HT1080 (cell line): ENCODE measurements at regions not wholly inside any gene's neighbourhood (a gene's known extent, or its start where the extent isn't known, plus 50 kb on each side); places are given as distances from the start of the nearest gene placed in this dataset.

Source experiments
- DNase-seq: peaks from one replicate; pipeline ENCODE4 v3.0.0-alpha.2; 2015; ENCODE audit warnings: low read depth

DNA sequence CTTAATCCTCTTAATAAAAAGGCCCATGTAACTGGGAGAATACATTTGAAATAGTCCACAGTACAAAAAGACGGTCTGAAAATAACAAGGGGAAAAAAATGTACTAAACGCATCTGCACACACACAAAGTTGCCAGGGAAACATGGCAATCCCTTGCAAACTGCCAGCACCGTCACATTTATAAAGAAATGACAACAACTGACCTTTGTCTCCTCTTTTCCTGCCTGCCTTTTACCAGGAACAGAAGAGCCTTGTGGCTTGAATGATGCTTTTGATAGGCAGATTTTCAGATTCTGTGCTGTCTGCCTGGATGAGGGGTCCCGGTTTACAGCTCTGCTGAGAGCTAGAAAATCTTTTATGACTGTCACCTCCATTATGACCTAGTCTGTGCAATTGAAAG lies 308.6 kb upstream of the ZFP64 start:
- DNase-seq = no peak

DNA sequence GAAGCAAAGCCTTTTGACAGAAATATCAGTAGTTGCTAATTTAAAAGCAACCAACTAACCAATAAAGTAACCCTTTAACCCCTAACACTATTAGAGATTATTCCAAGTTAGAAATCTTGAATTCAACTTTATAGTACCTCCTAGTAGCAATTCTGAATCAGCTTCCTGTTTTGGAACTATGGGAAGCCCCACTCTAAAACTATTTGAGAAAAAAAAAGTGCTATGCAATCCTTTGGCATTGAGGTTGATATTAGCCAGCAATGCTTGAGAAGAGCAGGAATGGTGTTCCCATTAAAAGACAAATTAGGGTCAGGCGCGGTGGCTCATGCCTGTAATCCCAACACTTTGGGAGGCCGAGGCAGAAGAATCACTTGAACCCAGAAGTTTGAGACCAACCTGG lies 306.2 kb upstream of the ZFP64 start:
- peak; percentile 33 for DNase-seq

DNA sequence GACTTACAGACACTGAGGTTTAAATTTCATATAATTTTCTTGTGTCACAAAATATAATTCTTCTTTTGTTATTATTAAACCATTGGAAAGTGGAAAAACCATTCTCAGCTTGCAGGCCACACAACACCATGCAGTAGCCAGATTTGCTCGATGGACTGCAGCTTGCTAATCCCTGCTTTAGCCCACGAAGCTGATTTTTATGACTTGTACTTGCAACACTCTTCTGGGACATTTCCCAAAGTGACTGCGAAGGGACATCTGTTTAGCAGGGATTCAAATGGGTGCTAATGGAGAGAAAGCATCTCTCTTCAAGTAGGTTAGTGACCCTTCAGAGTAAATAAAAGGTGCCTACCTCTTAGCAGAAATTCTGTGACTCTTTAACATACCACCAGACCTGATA lies 304.6 kb upstream of the ZFP64 start:
- DNase-seq = no peak

DNA sequence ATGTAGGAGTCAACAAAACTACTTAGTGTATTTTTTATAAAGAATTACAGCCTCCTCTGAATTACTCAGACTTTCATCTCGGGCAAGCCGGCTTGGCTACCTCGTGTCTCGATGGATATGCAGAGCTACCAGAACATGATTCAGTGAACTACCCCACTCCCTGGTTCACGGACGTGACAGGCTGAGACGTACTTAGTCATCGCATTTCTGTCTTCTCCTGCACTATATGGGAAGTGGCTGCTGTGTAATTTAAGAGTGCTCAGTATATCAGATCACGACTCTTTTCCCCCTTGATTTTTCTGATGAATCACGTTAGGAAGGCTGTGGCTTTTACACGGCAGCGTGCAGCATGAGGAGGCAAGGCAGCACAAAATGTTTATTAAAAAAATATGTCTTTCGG lies 302.7 kb upstream of the ZFP64 start:
- peak; percentile 92 for DNase-seq

DNA sequence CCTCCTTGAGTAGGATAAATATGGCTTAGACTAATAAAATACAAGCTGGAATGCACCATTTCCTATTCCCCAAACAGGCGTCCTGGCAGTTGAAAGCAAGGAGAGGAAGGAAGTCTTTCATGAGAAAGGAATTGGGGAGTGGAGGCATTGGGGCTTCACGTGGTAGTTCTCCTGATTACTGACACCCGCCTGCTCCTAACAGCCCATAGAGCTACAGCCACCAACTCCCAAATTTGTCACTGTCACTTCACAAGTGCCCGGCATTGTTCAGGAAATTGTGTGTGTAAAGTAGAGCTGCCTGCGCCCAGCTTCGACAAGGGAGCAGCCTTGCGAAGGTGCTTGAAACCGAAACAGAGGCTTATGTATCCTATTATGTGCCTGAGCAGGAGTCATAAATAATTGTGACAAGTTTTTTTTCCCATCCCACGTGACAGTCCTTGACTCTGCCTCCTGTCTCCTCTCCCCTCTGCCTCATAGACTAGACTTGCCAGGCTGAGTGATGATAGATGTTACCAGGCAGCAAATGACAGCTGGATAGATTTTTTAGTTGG lies 301.7 kb upstream of the ZFP64 start:
- peak; percentile 31 for DNase-seq

DNA sequence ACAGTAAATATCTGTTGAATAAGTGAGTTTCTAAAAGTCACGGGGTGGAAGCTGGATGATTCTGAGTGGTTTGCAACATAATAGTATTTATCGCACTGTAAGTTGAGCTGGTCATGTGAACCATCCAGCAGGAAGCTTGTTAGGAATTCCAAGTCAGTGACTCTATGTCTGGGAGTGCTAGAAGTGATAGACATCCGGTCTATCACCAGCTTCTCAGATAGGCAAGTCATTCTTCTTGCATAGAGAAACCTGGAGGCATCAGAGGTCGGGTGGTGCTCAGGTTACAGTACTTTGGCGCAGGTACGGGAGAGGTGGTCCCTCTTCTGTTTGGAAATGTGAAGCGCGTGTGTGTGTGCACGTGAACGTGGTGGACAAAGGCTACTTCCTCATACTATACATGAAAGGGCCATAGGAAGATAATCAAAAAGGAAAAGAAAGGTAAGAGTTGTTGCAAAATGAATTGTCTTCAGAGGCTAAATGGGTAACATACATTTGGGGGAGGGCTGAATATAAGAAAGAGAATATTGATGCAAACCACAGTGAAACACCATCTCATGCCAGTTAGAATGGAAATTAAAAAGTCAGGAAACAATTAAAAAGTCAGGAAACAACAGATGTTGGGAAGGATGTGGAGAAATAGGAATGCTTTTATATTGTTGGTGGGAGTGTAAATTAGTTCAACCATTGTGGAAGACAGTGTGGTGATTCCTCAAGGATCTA lies 299.3 kb upstream of the ZFP64 start:
- DNase-seq = peak; percentile 93

DNA sequence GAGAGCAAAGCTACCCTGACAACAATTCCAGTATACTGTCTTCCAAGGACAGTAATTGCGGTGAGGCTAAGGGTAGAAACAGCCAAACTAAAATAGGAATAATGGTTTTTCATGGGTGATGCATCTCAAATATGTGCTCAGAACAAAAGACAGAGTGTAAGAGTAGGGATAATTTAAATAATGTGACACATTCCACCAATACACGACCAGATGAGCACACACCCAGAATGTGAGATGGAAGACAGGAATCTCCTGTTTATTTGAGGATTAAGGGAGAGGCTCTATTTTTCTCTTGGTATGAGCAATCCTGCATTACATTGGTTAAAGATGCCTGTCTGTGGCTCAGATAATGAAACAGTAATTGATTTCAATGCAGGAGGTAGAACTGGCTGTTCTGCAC lies 292.9 kb upstream of the ZFP64 start:
- DNase-seq = peak; percentile 84

DNA sequence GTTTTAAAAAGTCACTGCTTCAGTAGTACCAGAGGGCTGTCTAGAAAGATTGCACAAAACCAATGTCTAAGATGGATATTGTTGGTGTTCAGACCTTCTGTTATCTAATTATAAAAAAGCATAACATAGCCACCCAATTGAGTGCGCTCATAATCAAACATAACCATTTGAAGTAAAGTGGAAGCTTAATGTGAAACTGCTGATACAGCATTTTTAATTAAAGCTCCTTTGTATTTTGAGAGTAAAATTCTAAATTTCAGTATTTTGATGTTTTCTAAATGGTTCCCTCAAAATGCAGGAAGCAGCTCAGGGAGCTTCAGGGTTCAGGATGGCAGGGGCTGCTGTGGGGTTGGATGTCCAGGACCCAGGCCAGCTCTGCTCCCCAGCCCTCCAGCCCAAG lies 291.8 kb upstream of the ZFP64 start:
- no peak for DNase-seq

DNA sequence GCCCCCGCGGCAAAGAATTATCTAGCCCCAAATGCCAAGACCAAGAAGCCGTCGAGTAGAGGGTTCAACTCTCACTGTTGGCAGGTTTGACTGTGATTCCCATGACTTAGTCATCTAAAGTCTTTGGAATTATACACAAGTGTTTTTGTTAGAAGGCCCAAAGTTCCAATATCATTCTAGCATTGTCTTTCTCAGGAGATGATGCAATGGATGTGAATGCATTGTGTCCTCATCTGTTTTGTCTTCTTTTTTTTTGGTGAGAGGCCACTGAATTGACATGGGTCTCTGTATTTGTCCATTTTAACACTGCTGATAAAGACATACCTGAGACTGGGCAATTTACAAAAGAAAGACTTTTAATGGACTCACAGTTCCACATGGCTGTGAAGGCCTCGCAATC lies 290.5 kb upstream of the ZFP64 start:
- no peak for DNase-seq

DNA sequence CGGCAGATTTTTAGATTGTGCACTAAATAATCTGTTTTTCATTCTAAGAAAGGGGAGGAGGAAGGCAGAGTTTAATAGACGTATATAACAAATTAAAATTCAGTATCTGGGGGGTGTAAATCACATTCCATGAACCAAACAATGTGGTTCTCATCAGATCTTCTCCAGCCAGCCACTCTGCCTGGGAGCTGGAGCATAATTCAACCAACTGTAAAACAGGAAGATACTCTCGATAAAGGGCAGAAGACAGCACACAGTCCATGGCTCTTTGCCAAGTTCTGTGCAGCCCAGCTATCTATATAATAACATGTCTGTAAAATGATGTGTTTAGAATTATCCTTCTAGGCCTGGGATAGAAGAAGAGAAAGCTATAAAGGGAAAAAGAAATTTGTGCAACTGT lies 289.9 kb upstream of the ZFP64 start:
- no peak for DNase-seq

DNA sequence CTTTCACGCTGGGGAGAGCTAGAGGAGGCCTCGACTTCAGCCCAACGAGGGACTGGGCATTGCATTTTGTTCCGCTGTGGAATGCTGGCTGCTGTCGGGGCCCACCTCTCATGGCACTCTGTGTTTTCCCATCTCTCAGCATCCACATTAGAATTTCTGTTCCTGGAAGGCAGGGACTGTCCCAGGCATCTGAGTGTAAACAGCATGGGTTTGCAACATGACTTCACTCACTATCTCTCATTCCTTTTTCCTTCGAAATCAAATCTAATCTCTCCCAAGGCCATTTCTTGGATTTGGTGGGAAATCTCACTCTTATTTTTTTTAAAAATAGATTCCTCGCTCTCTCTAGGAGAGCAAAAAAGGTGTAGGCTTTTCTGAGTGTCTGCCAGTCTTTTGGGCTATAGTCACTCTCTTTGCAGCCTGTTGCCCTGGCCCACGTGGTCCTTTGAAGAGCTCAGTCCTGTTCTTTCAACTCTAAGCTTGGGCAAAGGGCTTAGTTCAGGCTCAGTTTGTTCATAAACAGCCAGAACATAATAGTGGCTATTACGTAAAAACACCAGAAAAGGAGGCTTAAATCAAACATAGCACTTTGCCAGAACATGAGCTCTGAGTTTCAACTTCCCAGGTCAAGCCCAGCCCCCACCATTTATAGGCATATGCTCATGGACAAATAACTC lies 284.6 kb upstream of the ZFP64 start:
- DNase-seq = no peak

DNA sequence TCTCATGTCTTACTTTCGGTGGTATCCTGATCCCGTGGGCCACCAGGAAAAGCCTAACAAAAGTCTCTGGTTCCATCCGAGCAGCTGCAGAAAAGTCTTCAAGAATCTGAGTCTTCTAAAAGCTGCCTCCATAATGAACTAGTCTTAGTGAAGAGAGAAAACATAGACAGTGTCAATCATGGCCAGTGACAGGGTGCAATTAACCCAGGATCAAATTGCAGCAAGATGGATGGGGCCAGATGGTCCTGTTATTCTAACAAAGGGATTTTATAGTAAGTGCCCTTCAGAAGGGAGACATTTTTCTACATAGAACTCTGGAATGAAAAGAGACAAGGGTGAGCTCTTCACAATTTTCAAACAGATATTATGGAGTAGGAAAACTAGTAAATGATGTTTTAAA lies 281.6 kb upstream of the ZFP64 start:
- DNase-seq = no peak

DNA sequence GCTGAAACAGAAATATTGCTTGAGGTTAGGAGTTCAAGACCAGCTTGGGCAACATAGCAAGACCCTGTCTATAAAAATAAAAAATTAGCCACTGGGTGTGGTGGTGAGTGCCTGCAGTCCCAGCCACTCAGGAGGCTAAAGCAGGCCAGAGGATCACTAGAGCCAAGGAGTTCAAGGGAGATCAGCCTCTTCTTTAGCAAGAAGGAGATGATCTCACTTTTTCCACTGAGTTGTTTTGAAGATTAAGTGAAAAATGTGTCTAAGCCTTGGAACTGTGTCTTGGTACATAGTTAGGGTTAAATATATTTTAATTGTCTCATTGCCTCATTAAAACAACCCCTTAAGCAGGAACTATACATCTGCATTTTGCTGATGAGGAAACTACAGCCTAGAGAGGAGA lies 279.0 kb upstream of the ZFP64 start:
- DNase-seq = no peak

DNA sequence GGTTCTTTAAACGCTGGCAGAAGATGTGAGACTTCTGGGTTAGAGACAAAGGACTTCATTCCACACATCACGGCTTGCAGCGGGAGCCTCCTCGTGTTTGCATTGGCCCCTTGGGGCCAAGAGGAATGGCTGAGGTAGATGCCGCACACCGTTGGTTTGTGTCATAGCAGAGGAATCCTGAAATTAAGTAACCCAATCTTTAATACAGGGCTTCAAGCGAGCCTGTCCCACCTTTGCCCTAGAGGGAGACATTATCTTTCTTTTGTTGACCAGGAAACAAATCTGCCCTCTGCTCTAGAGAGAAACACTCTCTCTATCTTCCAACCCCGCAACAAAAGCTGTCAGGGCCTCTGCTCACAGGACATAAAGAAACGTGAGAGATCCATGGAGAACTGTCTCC lies 277.5 kb upstream of the ZFP64 start:
- no peak for DNase-seq

DNA sequence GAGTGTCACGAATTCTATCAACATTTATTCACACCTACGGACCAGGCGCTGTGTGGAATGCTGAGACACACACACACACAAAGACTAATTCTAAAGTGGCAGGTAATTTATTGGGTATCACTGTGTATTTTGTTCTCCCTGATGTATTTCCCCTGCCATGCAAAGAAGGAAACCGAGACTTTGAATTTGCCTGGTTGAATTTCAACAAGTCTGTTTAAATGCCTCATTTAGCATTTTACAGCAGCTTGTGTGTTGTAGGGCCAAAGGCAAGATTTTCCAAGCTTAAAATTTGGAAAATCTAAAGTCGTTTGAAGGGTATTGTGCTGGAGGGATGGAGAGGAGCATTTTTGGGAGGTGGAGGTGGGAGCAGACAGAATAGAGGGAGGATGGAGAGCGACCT lies 274.4 kb upstream of the ZFP64 start:
- no peak for DNase-seq

DNA sequence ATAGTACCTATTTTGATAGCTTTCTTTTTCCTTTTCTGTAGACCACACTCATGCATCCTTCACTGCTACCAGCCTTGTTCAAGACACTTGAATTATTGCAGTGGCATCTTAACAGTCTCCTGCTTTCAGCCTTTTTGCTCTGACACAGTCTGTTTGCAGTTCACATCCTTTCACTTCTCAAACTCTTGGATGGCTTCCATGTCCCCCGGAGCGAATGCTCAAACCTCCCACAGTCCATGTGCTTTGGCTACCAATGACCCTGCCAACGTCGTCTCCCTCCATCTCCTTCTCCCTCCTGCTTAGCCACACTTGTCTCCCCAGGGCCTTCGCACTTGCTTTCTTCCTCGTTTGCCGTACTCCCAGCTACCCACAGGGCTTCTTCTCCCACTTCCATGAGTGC lies 270.0 kb upstream of the ZFP64 start:
- DNase-seq = no peak

DNA sequence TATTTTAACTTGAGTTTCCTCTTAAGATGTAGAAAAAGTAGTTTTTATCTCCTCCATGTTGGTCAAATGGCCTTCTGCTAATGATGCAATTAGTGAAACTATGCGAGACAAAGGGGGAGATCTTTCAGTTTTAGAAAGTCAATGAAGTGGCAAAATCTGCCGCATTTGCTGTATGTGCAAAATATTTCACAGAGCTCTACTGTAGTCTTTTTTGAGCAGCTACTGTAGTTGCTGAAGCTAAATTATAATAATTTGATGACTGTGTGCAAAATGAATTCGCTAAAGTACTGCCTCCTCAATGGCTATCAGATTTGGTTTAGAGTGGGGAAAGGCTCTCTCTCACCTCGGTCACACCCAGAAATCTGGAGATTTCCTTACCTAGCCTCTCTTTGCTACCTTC lies 267.6 kb upstream of the ZFP64 start:
- no peak for DNase-seq

DNA sequence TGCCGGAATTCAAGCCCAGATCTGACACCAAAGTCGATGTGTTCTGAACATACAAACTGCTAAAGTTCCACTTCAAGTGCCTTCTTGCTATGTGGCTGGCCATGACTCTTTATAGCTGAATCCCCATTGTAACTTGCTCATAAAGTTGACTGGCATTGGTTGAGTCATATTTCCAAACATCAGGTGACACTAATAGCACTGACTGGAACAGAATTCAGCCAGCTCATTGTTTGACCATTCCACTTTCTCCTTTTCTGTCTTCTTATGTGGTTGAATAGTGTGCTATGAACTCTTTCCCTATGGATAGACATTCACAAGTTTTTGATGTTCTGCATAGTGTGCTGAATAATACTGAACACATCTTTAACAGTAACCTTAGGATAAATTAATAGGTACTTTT lies 266.2 kb upstream of the ZFP64 start:
- peak; percentile 57 for DNase-seq

DNA sequence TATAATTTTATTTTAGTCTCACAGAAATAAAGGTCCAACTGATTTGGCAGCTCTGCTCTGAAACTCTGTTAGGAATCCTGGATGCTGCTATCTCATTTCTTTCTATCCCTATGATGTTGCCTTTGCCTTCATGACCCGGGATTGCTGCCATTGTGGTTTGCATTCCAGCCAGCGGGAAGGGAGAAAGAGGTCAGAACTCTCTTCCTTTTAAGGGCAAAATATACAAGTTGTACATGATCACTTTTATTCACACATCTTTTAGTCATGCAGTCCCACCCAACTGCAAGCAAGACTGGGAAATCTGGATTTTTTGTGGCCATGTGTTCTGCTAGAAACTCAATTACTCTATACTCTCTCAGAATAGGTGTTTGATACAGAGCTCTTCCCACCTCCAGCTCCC lies 263.1 kb upstream of the ZFP64 start:
- DNase-seq = peak; percentile 54

DNA sequence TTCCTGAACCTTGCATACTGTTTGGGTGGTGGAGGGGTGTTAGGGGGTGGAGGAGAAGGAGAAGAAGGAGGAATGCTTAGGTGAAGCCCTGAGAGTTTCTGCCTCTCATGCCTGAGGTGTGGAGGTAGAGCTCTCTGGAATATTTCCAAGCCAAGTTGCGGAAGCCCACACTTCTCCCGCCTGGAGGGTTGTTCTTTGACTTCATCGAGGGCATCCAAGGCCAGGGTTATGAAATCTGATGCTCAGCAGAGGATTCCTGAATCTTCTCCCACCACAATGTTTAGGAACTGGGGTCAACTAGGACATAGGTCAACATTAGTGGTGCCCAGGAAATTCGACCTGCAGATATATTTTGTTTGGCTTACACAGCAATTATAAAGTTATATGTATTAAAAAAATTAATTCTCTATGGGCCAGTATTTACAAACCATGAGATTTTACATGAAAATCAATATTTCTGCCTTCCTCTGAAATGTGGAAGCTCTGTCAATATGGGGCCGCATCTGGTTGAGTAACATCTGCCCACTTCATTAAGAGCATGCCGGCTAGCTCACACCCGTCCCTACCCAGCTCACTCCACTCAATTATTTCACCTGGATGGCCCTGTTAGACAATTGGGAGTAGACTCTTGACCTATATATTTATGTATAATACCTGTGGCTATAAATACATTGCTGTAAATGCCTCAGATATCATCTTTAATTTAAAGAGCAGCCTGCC lies 257.1 kb upstream of the ZFP64 start:
- DNase-seq = no peak

DNA sequence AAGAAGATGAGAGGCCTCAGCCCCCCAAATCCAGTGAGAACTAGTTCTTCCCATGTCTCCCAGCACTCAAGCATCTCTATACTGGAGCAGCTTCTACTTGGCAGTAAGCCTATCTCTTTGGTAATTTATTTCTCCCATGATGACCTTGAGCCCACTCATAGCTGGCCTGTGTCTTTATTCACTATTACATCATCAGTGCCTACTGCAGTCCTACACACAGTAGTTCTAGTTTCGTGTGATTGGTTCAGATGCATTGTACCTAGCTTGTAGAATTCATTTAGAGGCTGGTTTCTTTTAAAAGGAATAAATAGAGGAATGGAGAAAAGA lies 255.6 kb upstream of the ZFP64 start:
- no peak for DNase-seq

DNA sequence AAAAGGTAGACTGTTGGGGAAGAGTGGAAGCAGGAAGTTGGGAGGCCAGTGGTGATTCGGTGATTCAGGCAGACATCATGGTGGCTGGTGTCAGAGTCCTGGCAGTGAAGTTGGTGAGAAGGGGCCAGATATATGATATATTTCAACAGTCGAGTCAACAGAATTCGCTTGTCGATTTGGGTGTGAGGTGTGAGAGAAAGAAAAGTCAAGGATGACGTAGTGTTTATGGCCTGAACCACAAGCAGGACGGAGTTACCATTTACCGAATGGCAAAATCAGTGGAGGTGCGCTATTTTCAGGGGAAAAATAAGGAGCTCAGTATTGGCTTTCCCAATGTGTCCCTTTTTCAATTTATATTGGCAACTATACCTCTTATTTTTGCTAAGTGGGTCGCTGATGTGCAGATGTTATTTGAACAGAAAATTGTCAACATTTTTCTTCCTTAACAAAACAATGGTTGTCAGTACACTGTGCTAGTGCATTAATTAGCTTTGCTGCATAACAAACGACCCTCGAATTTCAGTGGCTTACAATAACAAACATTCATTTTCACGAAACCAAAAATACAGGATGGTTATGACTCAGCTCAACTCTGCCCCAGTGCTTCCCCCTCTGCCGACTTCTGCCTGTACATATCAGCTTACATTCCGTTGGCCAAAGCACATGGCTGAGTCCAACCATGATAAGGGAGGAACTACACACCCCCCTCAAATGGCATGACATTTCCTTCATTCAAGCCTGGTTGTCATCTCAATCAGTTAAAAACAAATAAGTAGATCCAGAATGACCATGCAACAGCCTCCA lies 255.0 kb upstream of the ZFP64 start:
- peak; percentile 56 for DNase-seq
